ENCODE measurements at regions not wholly inside any gene's neighbourhood (a gene's known extent, or its start where the extent isn't known, plus 50 kb on each side); places are given as distances from the start of the nearest gene placed in this dataset.
"Not testable (repeated sequence)": the region's sequence is repeated elsewhere in the genome, so short reads cannot be mapped to it uniquely, and the experiment has no call there.

- no peak for DNase-seq (ENCODE audit: low spot score)
These were observed 1524.4 kb upstream of the AGA start for GRCh38 chr4:178966644-178967043.

GRCh38 chr4:178970433-178971140 lies 1528.3 kb upstream of the AGA start:
- DNase-seq (ENCODE audit: low spot score) = no peak

DNA sequence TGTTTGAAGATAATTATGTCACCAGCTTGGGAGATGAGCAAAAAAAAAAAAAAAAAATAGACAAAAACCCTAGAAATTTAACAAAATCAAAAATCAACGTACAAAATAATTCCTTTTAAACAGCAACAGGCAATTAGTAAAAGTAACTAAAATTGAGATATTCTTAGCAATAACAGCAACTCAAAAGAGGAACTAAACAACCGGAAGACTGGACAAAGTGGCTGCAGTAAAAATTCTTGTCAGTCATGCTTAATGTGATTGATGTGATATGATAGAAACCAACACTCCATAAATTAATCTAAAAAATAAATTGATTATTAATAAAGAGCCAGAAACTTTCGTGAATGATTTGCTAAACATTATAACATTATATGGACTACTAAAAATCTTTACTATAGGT lies 1534.6 kb upstream of the AGA start:
- DNase-seq (ENCODE audit: low spot score) = no peak

GRCh38 chr4:178993306-178993705 lies 1551.1 kb upstream of the AGA start:
- no peak for DNase-seq (ENCODE audit: low spot score)

- DNase-seq (ENCODE audit: low spot score) = no peak
These were observed 1559.7 kb upstream of the AGA start for GRCh38 chr4:179001918-179002317.

DNA sequence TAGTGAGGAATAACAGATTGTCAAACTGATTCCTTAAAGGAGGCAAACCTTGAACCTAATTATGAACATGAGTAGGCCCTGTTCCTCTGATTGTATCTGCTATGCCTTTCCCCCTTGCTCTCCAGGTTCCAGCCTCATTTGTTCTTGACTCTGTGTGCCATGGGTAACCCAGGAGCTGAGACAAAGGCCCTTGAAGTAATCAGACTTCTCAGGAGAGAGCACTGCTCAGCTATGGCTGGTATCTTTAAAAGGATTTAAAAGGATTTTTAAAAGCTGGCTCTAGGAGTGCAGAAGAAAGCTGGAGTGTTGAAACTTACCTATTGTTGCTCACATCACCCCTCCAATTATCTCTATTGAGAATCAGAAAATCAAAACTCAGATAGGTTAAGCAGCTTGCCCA lies 1565.5 kb upstream of the AGA start:
- no peak for DNase-seq (ENCODE audit: low spot score)

DNA sequence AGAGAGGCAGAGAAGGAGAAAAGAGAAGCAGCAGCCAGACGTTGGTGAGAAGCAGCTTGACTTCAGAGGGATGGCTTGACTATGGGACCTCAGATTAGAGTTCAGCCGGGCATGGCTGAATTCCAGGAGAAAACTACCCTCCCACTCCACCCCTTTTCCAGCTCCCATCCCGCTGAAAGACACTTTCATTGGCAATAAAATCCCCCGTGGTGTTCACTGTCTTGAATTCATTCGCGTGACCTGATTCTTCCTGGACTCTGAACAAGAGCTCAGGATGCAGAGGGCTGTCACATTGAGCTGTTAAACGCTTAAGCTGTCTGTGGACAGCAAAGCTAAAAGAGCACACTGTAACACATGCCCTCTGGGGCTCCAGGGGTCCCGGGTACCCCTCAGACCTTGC lies 1575.3 kb upstream of the AGA start:
- DNase-seq (ENCODE audit: low spot score) = no peak

DNA sequence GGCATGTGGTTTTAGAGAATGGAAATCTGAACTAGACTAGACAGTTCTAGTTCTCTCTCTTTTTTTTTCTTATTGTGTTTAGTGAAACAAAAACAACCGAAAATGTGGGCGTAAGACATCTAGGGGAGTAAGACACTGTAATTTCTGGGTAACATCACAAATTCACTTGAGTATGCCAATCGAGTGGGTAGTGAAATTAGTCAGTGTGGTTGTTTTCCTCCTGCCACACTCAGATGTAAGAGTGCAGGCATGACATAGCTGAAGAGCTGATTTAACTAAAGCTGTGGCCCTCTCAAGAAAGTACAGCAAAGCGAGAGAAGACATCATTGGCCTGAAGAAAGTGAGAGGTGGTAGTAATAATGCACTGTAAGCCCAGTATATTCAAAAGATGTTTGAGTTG lies 1585.3 kb upstream of the AGA start:
- DNase-seq (ENCODE audit: low spot score) = no peak

DNA sequence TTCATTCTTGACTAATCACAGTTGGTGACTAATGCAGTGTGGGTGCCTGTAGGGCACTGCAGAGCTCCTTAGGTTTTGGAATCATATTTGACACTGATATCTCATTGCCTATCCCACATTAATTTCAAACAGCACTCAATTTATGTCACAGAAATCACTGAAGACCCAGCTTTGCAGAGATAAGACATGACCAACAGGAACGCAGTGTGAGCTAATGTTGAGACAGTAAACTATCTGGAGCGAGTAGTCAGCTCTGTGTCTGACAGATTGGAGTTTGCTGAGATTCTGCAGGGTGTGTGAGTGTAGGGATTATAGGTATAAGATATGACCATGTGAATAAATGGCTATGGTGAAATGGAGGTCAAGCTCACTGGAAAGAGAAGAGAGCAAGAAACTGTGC lies 1586.1 kb upstream of the AGA start:
- DNase-seq (ENCODE audit: low spot score) = no peak

- no peak for DNase-seq (ENCODE audit: low spot score)
These were observed 1587.4 kb upstream of the AGA start for GRCh38 chr4:179029683-179030082.

DNA sequence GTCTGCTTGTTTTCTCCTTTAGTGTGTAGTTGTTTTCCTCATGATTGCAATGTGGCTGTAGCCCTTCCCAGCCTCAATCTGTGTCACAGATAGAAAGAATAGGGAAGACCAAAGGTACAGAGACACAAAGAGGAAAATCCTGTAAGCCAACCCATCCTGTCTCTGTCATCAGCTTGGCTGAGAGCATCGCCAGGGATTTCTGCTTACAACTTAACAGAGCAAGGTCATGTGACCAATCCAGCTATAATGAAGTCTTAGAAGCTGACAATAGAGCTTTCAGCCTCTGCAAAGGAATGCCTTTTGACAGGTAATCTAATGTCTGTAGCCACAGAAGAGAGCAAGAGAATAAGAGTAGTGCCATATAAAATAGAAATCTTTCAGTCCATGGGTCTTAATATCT lies 1598.0 kb upstream of the AGA start:
- DNase-seq (ENCODE audit: low spot score) = no peak

DNA sequence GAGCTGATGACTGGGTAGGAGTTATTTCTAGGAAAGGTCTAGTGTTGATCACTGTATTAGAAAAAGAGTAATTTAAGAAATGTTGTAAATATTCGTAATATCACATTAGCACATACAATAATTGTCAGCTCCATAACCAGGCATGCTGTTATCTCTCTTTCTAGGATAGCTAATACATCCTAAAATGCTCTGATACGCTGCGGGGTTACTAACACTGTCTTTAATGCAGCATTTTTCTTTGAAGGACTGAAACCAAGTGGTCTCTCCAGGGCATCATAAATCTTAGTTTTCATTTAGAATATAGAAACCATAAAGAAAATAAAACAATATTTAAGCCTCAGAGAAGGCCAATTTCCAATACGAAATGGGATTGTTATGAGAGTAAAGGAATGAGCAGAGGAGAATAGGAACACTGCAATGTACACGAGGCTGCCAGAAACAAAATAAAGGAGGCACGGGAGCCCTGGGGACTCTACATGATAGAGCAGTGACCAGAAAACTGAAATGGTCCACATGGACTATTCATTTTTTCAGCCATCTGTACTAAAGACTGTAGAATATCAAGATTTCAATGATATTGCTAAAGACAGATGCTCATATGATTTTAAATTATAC lies 1606.7 kb upstream of the AGA start:
- DNase-seq (ENCODE audit: low spot score) = no peak

GRCh38 chr4:179051206-179051605 lies 1609.0 kb upstream of the AGA start:
- no peak for DNase-seq (ENCODE audit: low spot score)

GRCh38 chr4:179059396-179059795 lies 1617.2 kb upstream of the AGA start:
- DNase-seq (ENCODE audit: low spot score) = no peak

- DNase-seq (ENCODE audit: low spot score) = not testable (repeated sequence)
These were observed 1624.0 kb upstream of the AGA start for GRCh38 chr4:179066254-179066653.

DNA sequence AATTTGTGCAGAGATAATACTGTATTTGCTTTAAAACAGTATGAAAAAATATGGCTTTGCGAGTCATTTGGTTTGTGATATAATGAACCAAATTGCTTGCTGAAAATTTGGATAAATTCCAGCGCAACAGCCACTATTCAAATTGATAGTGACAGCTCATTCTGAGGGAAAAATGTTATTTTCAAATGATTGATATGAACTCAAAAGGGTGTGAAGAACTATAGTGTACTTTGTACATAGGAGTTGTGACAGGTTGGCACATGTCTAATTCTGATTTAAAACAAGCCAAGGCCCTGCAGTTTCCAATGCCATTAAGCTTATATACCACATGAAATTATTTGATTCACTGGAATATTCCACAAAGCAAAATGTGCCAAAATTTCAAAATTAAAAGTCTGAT lies 1628.9 kb upstream of the AGA start:
- DNase-seq (ENCODE audit: low spot score) = no peak

GRCh38 chr4:179076865-179077264 lies 1634.6 kb upstream of the AGA start:
- DNase-seq (ENCODE audit: low spot score) = no peak

DNA sequence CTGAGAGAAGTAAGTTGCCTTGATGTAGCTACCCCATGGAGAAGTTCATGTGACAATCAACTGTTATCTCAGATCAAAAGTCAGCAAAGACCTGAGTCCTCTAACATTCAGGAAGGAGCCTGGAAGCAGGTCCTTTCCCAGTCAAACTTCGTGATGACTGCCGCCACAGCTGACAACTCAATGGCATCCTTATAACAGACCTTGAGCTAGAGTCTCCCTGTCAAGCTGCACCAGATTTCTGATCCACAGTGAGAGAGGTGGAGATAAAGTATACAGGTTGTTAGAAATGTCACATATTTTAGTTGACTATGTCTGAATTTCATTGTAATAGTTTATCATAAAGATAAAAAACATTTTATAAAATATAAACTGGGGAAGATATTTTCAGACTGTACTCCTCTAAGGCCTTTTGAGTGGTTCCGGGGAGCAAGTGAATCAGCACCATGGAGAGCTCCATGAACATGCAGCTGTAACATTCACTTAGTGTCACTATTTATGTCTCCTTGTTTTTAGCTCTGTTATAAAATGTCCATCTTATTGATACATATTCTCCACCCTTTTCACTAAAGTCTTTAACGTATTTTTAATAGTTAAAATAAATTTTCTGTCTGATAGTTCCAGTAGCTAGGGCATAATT lies 1653.5 kb upstream of the AGA start:
- no peak for DNase-seq (ENCODE audit: low spot score)

DNA sequence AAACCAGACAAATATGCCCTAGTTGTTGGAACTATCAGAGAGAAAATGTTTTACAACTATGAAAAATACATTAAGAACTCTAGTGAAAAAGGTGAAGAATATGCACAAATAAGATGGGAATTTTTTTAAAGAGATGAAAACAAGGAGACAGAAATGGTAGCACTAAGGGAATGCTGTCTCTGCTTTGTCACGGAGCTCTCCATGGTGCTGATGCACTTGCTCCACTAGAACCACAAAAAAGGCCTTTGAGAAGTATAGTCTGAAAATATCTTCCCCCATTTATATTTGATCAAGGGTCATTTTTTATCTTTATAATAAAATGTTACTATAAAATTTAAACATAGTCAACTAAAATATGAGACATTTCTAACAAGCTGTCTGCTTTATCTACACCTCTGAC lies 1655.5 kb upstream of the AGA start:
- DNase-seq (ENCODE audit: low spot score) = no peak

DNA sequence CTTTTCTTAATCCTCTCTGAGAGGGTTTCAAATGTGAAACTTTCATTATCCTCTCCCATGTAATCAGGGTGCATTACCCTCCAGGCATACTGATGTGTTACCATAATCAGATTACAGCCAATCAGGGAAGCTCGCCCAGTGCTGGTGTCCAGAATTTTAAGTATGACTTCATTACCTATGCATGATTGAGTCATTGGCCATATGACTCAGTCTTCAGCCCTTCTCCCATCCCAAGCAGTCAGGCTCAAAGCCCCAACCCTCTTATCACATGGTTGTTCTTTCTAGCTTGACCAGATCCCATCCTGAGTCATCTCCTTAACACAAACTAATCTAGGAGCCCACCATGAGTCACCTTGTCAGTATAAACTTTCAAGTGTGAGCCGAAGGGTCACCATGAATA lies 1668.1 kb upstream of the AGA start:
- no peak for DNase-seq (ENCODE audit: low spot score)

DNA sequence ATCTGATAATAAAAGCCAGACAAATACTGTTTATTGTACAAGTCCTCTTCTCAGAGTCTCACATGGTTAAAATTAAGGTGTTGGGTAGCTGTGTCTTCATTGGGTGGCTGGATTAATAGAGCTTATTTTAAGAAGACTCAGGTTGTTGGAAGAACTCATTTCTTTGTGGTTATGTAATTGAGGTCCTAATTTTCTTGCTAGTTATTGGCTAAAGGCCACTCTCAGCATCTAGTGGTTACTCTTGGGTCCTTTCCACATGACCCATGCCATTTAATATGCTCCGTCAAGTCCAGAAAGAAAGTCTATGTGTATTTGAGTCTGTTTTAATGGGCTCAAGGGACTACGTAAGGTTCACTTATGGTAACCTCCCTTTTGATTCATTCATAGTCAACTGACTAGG lies 1668.6 kb upstream of the AGA start:
- no peak for DNase-seq (ENCODE audit: low spot score)

DNA sequence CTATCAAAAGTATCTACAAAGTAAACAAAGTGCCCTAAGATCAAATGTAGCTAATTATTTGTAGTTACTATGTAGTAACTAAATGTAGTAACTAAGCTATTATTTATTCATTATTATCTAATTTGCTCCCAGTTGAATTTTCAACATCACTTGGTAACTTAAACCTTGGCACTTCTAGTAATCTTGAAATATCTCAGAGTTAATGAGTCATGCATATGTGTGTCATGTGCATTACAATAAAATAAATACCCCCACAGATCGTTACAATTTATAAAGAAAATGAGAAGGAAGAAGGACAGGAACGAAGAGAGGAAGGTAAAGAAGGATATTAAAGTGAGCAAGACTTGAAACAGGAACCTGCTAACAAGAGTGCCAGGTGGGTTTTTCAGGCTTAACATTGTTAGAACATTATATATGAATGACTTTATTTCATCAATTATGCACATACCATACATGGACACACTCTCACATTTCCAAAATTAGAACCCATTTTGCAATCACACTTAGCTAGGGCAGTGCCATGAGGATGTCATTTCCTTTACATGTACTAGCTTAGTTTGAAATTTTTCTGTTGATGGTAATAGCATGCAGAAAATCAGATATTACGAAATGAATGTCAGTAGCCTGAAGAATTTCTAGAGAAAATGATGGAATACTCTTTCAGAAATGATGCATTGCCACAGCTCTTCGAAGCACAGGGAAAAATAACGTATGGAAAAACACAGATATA lies 1670.4 kb upstream of the AGA start:
- no peak for DNase-seq (ENCODE audit: low spot score)

DNA sequence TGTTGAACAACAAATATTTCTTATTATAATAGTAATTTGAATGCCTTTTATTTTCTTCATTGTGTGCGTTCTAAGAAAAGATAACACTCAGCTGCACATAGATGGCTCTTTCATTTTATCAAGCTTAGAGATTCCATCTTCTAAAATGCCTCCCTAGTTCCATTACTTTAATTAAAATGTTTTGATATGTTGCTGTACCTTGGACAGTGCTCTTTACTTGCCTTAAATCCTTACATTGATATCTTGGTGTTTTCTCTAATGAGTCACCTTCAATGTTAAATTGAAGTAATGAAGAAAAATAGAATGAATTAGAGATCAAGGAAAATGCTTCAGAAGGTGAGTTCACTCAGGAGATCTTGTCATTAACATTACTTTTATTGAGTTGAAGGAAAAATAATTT lies 1672.4 kb upstream of the AGA start:
- no peak for DNase-seq (ENCODE audit: low spot score)
